Uterus (tissue), 3 donors: ENCODE measurements at regions not wholly inside any gene's neighbourhood (a gene's known extent, or its start where the extent isn't known, plus 50 kb on each side); places are given as distances from the start of the nearest gene placed in this dataset.

Experiments
- DNase-seq, 2 donors: peaks; one replicate each; pipeline ENCODE4 v3.0.0-alpha.2; 2019 to 2020
- H3K27ac ChIP-seq, 2 donors: fragments of 200-600 bp; sonication (generic); 1 replicate in 1 of 2; 2 replicates in 1 of 2; pipeline ENCODE4 v1.5.1; 2016 to 2018
- H3K27me3 ChIP-seq, 2 donors: fragments of 200-600 bp; sonication (generic); one replicate each; pipeline ENCODE4 v1.5.1; 2018 to 2019; ENCODE audit warnings: control low read depth in 1 of 2
- H3K36me3 ChIP-seq, 2 donors: fragments of 200-600 bp; sonication (generic); one replicate each; pipeline ENCODE4 v1.5.1; 2019; ENCODE audit warnings: control low read depth in 1 of 2
- H3K4me1 ChIP-seq, 2 donors: fragments of 200-600 bp; sonication (generic); one replicate each; pipeline ENCODE4 v1.5.1; 2018 to 2019; ENCODE audit warnings: control low read depth in 1 of 2
- H3K4me3 ChIP-seq, 2 donors: fragments of 200-600 bp; sonication (generic); 1 replicate in 1 of 2; 2 replicates in 1 of 2; pipeline ENCODE4 v1.5.1; 2018 to 2019; ENCODE audit warnings: mild to moderate bottlenecking in 1 of 2
- H3K9me3 ChIP-seq, 2 donors: fragments of 200-600 bp; sonication (generic); one replicate each; pipeline ENCODE4 v1.5.1; 2019; ENCODE audit warnings: control low read depth in 1 of 2
- CTCF ChIP-seq, 4 experiments: fragments of 200-600 bp in 2 of 4; fragments of 450-650 bp in 2 of 4; sonication (generic) in 2 of 4; IDR thresholded peaks; one replicate each; pipeline ENCODE4 v1.5.1; 2016 to 2019; ENCODE audit warnings: antibody characterized with exemption in 4 of 4, mild to moderate bottlenecking in 2 of 4, moderate library complexity in 1 of 4
- POLR2A ChIP-seq, 2 donors: fragments of 450-650 bp; IDR thresholded peaks; one replicate each; pipeline ENCODE4 v1.6.1; 2016; ENCODE audit warnings: antibody characterized with exemption in 2 of 2, mild to moderate bottlenecking in 1 of 2, moderate library complexity in 1 of 2
- intact Hi-C: fragments of 100-400 bp; cut with DNase I; formaldehyde crosslinking; loops from one replicate; pipeline ENCODE4 v1.15.1; 2023; ENCODE audit warnings: low total_unique reads
- donor health status: DM: yes; HTN: yes; CAD: no.

- intact Hi-C loops: no loop called here
These were observed 119.9 kb downstream of the RASGEF1B start for GRCh38 chr4:81351654-81352445.

GRCh38 chr4:81350040-81350439 lies 121.7 kb downstream of the RASGEF1B start:
- Histone ChIP-seq H3K4me3 (no peak overlapping the region), H3K27ac (no peak overlapping the region), H3K27me3 (no peaks in the 10 kb centered on the region), H3K9me3 (no peaks in the 10 kb centered on the region), H3K36me3 (no peaks in the 10 kb centered on the region), H3K4me1 (no peaks in the 10 kb centered on the region)
- intact Hi-C loops: no loop called here
- TF ChIP-seq POLR2A (IDR thresholded peaks at IDR 0.05): no peak
- no peak for TF ChIP-seq CTCF (IDR thresholded peaks at IDR 0.05)
- no peak for DNase-seq

More at GRCh38 chr4:81351654-81352445, 119.9 kb downstream of the RASGEF1B start:
- Histone ChIP-seq H3K27me3 (no peaks in the 10 kb centered on the region), H3K9me3 (no peaks in the 10 kb centered on the region), H3K4me3 (no peak overlapping the region), H3K27ac (no peak overlapping the region), H3K4me1 (no peaks in the 10 kb centered on the region), H3K36me3 (no peaks in the 10 kb centered on the region)
- TF ChIP-seq CTCF (IDR thresholded peaks at IDR 0.05) (peak; percentile 41 to 82 (median 61)), POLR2A (IDR thresholded peaks at IDR 0.05) (no peak)
- peak; percentile 55 to 56 for DNase-seq

- no peaks in the 10 kb centered on the region for H3K4me1 ChIP-seq
- H3K36me3 ChIP-seq: no peaks in the 10 kb centered on the region
- no peaks in the 10 kb centered on the region for H3K9me3 ChIP-seq
- TF ChIP-seq CTCF (IDR thresholded peaks at IDR 0.05) (no peak), POLR2A (IDR thresholded peaks at IDR 0.05) (no peak)
- no peak for DNase-seq
- no peaks in the 10 kb centered on the region for H3K27me3 ChIP-seq
- intact Hi-C loops: no loop called here
- H3K27ac ChIP-seq: no peak overlapping the region
- H3K4me3 ChIP-seq: no peak overlapping the region
These were observed 123.0 kb downstream of the RASGEF1B start for GRCh38 chr4:81348778-81349094.

DNA sequence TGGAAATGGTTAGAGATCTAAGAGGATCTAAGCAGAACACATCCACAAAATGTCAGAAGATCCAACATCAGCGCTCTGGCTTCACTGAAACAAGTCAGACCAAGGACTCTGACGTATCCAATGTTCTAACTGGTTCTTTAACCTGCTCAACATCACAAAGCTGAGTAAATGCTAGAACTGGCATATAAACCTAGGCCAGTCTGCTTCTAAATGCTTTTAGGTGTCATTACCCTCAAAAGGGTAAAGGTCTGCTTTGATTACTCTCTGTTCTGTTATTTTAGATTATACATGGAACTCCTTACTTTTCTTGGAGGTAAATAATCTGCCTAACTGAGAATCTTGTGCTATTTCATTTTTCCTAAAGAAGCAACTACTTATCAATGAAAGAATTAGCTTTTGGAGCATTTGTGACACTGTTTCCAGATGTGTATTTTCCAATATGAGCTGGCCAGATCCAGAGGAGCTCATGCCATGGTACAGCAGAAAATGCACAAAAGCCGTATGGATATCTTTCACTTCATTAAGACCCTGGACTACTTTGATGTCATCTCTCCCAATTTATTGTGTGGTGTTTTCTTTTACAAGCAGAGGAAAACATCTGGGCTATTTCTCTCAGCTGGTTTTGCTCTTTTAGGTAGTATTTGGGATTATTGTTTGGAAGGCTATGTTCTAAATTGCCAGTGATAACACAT lies 123.5 kb downstream of the RASGEF1B start:
- H3K4me3 ChIP-seq: no peak overlapping the region
- H3K9me3 ChIP-seq: no peaks in the 10 kb centered on the region
- H3K27ac ChIP-seq: no peak overlapping the region
- H3K36me3 ChIP-seq: no peaks in the 10 kb centered on the region
- H3K4me1 ChIP-seq: no peaks in the 10 kb centered on the region
- intact Hi-C loops: no loop called here
- H3K27me3 ChIP-seq: no peaks in the 10 kb centered on the region
- TF ChIP-seq CTCF (IDR thresholded peaks at IDR 0.05) (no peak), POLR2A (IDR thresholded peaks at IDR 0.05) (no peak)
- no peak for DNase-seq

- Histone ChIP-seq H3K27me3 (no peaks in the 10 kb centered on the region), H3K9me3 (no peaks in the 10 kb centered on the region), H3K36me3 (no peaks in the 10 kb centered on the region), H3K4me1 (no peaks in the 10 kb centered on the region), H3K27ac (no peak overlapping the region), H3K4me3 (no peak overlapping the region)
- no peak for DNase-seq
- TF ChIP-seq CTCF (IDR thresholded peaks at IDR 0.05) (no peak), POLR2A (IDR thresholded peaks at IDR 0.05) (no peak)
- intact Hi-C loops: no loop called here
These were observed 125.0 kb downstream of the RASGEF1B start for GRCh38 chr4:81346719-81347118.
